ENCODE measurements at regions not wholly inside any gene's neighbourhood (a gene's known extent, or its start where the extent isn't known, plus 50 kb on each side); places are given as distances from the start of the nearest gene placed in this dataset.
A peak's percentile ranks its signal among the peaks of the same experiment; 100 is the strongest.

DNA sequence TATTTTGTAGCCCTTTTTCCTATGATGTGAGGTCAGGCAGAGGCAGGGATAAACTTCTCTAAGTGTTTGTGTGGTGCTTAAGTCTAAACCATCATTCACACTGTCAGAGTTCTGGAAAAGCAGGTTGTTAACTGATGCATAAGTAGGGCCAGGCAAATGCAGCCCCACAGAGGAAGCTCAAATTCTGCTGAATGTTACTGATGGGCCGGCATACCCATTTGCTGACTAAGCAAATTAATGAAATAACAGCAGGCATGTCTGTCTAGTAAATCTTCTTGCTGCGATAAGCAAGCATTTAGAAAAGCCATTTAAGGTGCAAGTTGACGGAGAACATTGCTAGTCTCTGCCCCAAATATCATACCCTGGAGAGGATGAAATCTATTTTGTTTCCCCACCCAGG lies 523.2 kb upstream of the CCDC196 start:
- no peak for ATAC-seq (ENCODE audit: insufficient read depth, low FRiP score)
- H3K27ac ChIP-seq (ENCODE audit: low read depth in 1 of 2, low read length in 1 of 2) = no peak overlapping the region
- H3K4me3 ChIP-seq = no peak overlapping the region
- no peaks in the 10 kb centered on the region for H3K36me3 ChIP-seq (ENCODE audit: control insufficient read depth in 4 of 4, insufficient read depth in 4 of 4, low read length in 4 of 4)
- peak in 2 of 3 donors; percentile 4 to 16 for DNase-seq
- H3K4me1 ChIP-seq (ENCODE audit: control insufficient read depth in 5 of 5, insufficient read depth in 5 of 5, low read length in 5 of 5) = no peaks in the 10 kb centered on the region
- H3K27me3 ChIP-seq (ENCODE audit: control insufficient read depth in 3 of 3, insufficient read depth in 3 of 3, low read length in 2 of 3) = peaks cover 0 to 3% (median 0%) of the 10 kb centered on the region in 3 donors
- WGBS, 2 donors = 58 to 63% methylated on average over 3 of the region's 3 CpGs
- H3K9ac ChIP-seq (ENCODE audit: insufficient read depth in 1 of 2, low read length in 2 of 2) = no peak overlapping the region
- no peaks in the 10 kb centered on the region for H3K9me3 ChIP-seq (ENCODE audit: control insufficient read depth in 4 of 4, insufficient read depth in 3 of 4, low read length in 3 of 4)
- TF ChIP-seq, protein P1, sequence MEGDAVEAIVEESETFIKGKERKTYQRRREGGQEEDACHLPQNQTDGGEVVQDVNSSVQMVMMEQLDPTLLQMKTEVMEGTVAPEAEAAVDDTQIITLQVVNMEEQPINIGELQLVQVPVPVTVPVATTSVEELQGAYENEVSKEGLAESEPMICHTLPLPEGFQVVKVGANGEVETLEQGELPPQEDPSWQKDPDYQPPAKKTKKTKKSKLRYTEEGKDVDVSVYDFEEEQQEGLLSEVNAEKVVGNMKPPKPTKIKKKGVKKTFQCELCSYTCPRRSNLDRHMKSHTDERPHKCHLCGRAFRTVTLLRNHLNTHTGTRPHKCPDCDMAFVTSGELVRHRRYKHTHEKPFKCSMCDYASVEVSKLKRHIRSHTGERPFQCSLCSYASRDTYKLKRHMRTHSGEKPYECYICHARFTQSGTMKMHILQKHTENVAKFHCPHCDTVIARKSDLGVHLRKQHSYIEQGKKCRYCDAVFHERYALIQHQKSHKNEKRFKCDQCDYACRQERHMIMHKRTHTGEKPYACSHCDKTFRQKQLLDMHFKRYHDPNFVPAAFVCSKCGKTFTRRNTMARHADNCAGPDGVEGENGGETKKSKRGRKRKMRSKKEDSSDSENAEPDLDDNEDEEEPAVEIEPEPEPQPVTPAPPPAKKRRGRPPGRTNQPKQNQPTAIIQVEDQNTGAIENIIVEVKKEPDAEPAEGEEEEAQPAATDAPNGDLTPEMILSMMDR (IDR thresholded peaks at IDR 0.05; ENCODE audit: control extremely low read depth, extremely low read depth) = no peak

DNA sequence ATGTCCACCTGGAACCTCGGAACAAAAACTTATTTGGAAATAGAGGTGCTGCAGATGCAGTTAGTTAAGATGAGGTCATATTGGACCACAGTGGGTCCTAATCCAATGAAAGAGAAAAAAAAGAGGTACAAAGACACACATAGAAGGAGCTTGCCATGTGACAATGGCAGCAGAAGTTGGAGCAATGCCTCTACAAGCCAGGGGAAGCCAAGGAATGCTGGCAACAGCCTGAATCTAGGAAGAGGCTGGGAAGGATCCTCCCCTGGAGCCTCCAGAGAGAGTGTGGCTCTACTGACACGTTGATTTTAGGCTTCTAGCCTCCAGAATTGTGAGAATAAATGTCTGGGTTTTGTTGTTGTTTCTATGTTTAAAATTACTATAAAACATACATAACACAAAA lies 521.8 kb upstream of the CCDC196 start:
- no peaks in the 10 kb centered on the region for H3K4me1 ChIP-seq (ENCODE audit: control insufficient read depth in 5 of 5, insufficient read depth in 5 of 5, low read length in 5 of 5)
- no peak overlapping the region for H3K4me3 ChIP-seq
- 66 to 92% methylated on average over 2 of the region's 2 CpGs for WGBS, 2 donors
- H3K9ac ChIP-seq (ENCODE audit: insufficient read depth in 1 of 2, low read length in 2 of 2) = no peak overlapping the region
- DNase-seq (no peak), ATAC-seq (ENCODE audit: insufficient read depth, low FRiP score) (no peak)
- H3K27ac ChIP-seq (ENCODE audit: low read depth in 1 of 2, low read length in 1 of 2) = no peak overlapping the region
- TF ChIP-seq, protein P1 (IDR thresholded peaks at IDR 0.05; ENCODE audit: control extremely low read depth, extremely low read depth) = no peak
- H3K36me3 ChIP-seq (ENCODE audit: control insufficient read depth in 4 of 4, insufficient read depth in 4 of 4, low read length in 4 of 4) = no peaks in the 10 kb centered on the region
- peaks cover 0 to 3% (median 0%) of the 10 kb centered on the region in 3 donors for H3K27me3 ChIP-seq (ENCODE audit: control insufficient read depth in 3 of 3, insufficient read depth in 3 of 3, low read length in 2 of 3)
- H3K9me3 ChIP-seq (ENCODE audit: control insufficient read depth in 4 of 4, insufficient read depth in 3 of 4, low read length in 3 of 4) = peaks cover 0 to 1% (median 0%) of the 10 kb centered on the region in 4 donors

DNA sequence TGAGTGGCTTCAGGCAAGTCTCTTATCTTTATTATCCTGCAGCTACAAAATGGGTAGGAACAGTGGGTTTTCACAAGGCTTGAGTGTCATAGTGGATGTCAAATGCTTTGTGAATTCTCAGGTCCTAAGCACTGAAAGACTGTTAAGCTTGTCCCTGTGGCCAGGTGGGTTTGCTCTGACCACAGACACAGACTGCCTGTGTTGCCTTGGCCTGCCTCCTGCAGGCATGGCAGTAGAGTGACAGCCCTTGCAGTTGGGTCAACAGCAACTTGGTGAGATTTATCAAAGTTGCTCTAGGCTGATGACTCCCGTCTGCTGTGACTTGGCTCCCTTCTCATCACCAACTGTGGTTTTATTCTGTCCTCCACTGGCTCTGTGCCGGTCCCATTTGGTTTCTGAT lies 520.0 kb upstream of the CCDC196 start:
- no peak overlapping the region for H3K4me3 ChIP-seq
- 95 to 96% methylated on average over 2 of the region's 2 CpGs for WGBS, 2 donors
- H3K9me3 ChIP-seq (ENCODE audit: control insufficient read depth in 4 of 4, insufficient read depth in 3 of 4, low read length in 3 of 4) = peaks cover 0 to 1% (median 0%) of the 10 kb centered on the region in 4 donors
- no peak for DNase-seq
- H3K36me3 ChIP-seq (ENCODE audit: control insufficient read depth in 4 of 4, insufficient read depth in 4 of 4, low read length in 4 of 4) = no peaks in the 10 kb centered on the region
- no peak overlapping the region for H3K9ac ChIP-seq (ENCODE audit: insufficient read depth in 1 of 2, low read length in 2 of 2)
- H3K27me3 ChIP-seq (ENCODE audit: control insufficient read depth in 3 of 3, insufficient read depth in 3 of 3, low read length in 2 of 3) = peaks cover 0 to 3% (median 0%) of the 10 kb centered on the region in 3 donors
- no peak overlapping the region for H3K27ac ChIP-seq (ENCODE audit: low read depth in 1 of 2, low read length in 1 of 2)
- no peak for ATAC-seq (ENCODE audit: insufficient read depth, low FRiP score)
- TF ChIP-seq, protein P1 (IDR thresholded peaks at IDR 0.05; ENCODE audit: control extremely low read depth, extremely low read depth) = no peak
- H3K4me1 ChIP-seq (ENCODE audit: control insufficient read depth in 5 of 5, insufficient read depth in 5 of 5, low read length in 5 of 5) = no peaks in the 10 kb centered on the region

DNA sequence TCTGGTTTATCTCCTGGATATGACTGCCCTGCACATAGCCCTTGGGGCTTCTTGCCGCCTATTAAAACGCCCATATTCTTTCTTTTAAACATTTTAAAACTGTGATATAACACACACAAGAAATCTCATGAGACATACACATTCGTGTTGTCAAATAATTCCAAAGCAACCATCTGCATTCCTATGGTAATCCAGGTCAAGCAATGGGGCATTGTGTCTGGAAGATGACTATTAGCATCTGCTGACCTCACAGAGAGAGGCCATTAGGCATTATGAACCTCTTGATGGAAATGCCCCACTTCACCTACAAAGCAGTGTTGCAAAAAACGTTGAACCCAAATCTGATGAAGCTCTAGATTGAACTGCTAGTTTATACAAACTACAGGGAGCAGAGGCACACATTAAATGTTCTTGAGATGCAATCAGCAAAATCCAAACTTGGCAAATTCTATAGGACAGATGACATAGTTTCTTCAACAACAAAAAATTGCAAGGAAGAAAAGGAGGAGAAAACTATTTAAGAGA lies 513.8 kb upstream of the CCDC196 start:
- Histone ChIP-seq H3K27ac (ENCODE audit: low read depth in 1 of 2, low read length in 1 of 2) (no peak overlapping the region), H3K27me3 (ENCODE audit: control insufficient read depth in 3 of 3, insufficient read depth in 3 of 3, low read length in 2 of 3) (no peaks in the 10 kb centered on the region), H3K9me3 (ENCODE audit: control insufficient read depth in 4 of 4, insufficient read depth in 3 of 4, low read length in 3 of 4) (peaks cover 0 to 1% (median 0%) of the 10 kb centered on the region in 4 donors), H3K9ac (ENCODE audit: insufficient read depth in 1 of 2, low read length in 2 of 2) (no peak overlapping the region), H3K4me1 (ENCODE audit: control insufficient read depth in 5 of 5, insufficient read depth in 5 of 5, low read length in 5 of 5) (no peaks in the 10 kb centered on the region), H3K36me3 (ENCODE audit: control insufficient read depth in 4 of 4, insufficient read depth in 4 of 4, low read length in 4 of 4) (no peaks in the 10 kb centered on the region), H3K4me3 (no peak overlapping the region)
- DNase-seq (no peak), ATAC-seq (ENCODE audit: insufficient read depth, low FRiP score) (no peak)
- 81 to 83% methylated on average over 4 of the region's 4 CpGs for WGBS, 2 donors
- TF ChIP-seq, protein P1 (IDR thresholded peaks at IDR 0.05; ENCODE audit: control extremely low read depth, extremely low read depth) = no peak
